Hematopoietic multipotent progenitor cell treated with erythropoietin and hydrocortisone succinate and interleukin-3 and kit ligand, for 6 days (in vitro differentiated cells): ENCODE measurements at regions not wholly inside any gene's neighbourhood (a gene's known extent, or its start where the extent isn't known, plus 50 kb on each side); places are given as distances from the start of the nearest gene placed in this dataset.

Experiments
- DNase-seq: peaks from one replicate; pipeline ENCODE4 v3.0.0-alpha.2; 2015

DNA sequence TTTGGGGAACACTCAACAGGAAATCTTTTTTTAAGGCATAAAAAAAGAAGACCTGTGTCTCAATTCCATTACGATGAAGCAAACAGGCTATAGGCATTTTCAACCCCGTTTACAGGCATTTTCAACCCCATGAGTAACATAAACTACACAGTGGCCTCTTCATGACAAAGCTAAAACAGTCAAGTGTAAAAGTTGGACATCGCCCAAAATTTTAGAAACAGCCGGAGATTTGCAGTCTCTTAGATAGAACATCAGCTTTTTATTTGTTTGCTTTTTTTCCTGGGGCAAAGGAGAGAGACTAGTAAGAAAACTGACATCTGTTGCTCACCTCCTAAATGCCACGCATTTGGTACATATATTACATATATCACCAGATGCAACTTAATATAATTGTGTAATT lies 173.7 kb downstream of the CMPK2 start:
- DNase-seq, result no peak

DNA sequence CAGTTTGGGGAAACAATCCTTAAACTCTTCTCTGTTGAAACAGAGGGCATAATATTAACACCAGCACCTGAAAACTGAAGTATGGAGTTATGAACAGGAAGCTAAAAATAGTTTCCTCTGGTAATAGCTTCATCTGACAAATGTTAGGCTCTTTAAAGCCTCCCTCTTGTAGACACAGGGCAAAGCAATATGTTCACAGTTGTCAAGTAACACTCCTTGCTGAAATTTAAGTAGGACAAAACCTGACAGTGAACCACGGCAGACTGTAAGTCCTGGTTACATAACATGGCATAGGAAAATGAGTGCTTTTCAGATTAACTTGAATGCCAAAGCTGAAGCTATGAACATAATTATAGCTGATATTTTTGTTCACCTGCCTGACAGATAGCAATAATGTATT lies 172.9 kb downstream of the CMPK2 start:
- DNase-seq, result no peak

DNA sequence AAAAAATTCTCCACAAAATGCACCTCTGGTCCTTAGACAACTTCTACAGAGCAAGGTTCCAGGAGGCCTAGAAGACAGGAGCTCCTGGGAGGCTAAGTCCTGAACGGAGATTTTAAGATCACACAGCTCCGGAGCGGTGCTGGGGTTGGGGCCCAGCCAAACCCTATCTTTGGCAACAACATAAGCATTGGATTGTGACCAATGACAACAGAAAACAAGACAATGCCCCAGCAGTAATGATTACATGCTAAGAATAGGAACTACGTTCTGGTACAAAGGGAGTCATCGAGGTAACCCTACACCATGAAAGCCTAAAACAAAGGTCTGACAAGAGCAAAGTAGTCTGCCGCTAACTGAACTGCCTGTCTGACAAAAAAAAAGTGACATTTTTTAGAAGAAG lies 171.2 kb downstream of the CMPK2 start:
- DNase-seq, result no peak

DNA sequence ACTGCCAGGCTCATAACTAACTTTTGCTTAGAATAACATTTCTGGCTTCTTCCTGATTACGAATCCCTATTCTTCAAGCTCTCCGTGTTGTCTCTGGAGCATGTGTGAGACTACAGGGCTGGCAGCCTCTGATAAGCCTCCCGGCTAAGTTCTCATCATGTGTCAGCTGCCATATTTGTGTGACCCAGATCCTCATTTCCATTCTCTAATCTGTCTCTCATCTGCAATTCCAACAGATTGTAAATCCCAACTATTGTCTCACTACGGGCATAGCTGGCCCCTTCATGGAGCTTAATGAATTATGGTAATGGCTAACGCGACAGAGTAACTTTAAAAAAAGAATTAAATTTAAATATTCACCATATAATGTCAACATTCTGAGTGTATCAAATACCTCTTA lies 165.4 kb downstream of the CMPK2 start:
- no peak for DNase-seq

DNA sequence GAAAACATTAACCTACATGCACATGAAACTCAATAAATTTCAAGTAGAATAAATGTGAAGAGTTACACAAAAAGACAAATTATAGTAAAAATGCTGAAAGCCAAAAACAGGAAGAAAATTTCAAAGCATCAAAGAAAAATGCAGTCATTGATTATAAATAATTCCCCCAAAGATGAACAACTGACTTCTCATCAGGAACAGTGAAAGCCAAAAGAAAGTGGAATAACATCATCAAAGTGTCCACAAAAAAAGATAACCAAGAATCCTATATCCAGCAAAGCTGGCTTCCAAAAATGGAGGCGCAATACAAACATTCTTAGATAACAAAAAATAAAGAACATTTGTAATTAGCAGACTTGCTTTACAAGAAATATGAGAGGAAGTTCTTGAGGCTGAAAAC lies 161.6 kb downstream of the CMPK2 start:
- DNase-seq, result no peak

DNA sequence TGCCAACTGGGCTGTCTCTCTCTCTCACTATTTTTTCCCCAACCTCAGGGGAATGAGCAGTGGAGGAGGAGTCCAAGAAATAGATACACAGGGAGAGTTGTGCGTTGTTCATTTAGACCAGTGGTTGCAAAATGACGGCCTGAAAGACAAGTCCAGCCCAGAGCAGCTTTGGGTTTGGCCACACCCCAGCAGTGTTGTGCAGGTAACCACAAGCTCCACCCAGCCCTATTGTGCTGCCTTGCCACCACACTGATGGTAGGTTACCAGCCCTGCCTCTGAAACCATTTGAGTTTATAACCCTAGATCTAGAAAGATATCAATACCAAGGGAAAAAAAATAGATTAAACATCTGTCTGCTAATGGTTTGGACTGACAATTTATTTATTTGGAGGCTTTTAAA lies 144.3 kb downstream of the CMPK2 start:
- no peak for DNase-seq

DNA sequence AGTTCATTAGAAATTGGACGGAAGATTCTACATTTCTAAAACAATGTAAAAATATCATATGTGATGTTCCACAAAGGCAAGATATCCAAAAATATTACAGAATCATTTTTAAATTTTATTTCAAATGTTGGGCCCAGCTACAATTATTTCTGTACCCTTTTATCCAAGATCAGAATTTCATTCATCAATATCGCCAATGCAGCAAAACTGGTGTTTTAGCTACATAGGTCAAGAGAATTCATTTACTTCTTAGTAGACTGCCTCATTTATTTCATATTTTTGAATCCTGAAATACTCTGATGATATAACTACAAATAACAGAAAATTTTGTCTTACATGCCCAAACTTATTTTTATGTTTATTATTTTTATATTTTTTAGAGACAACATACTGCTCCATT lies 143.1 kb downstream of the CMPK2 start:
- no peak for DNase-seq

DNA sequence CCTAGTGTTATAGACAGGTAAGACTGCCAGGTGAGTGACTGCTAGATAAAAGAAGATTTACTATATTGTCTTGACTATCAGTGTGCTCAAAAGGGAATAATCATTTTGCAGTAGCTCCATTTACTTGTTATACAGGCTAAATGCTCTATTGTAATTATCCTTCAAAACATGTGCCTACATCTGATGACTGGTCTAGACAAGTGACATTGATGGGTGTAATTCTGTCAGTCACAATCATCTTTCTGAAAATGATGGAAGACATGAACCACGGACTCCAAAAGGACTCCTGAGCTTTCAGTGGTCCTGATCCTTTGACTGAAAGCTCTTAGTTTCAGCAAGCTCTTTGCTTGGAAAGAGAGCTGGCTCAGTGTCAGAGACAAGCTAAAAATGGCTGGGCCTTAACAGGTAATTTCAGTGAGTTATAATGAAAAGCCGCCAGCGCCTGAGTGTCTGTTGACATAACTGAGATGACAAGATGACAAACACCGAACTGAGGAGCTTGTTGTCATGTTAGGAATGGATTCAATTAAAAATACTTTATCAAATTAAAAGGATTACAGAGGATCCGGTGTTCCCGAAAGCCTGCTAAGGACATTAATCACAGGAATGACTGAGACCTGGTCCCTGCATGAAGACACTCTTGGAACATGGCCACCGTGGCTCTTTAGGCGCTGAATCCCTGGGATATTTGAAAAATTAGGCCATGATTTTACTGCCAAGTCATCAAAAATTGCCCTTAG lies 141.7 kb downstream of the CMPK2 start:
- no peak for DNase-seq

DNA sequence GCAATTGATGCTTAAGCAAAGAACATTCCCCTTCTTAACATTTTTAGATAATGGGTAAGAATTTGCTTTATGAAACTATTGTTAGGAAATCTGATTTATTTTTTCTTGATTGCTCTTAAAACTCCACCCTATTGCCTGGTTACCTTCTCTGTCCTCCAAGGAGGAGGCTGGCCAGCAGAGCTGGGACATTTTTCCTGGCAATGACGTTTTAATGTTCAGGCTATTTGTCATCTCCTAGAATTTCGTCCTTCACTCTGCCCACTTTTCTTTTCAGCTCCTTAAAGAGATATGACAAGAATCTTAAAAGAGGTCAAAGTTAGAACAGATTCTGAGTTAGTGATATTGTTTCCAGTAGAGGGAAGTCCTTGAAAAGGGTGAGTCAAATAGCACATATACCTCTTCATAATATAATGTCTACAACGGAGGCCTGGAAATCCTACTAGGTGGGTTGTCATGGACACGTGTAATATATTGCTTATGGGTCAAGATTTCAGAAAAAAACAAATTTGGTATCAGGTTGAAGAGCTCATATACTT lies 141.0 kb downstream of the CMPK2 start:
- no peak for DNase-seq

DNA sequence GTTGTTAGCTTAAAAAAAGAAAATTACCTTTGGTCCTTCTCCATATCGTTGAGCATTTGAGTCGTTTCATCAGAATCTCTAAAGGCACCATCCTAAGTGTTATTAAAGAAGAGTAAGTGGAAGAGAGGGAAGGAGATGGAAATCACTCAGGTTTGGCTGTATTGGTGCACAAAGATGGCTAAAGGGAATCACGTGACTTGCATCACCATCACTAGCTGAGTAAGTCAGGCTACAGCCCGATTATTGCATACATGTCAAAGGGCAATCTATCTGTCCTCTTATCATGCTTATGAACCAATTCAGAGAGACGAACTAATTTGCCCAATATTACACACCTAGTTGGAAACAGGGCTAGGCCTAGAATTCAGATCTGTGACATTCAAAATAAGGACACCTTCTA lies 137.6 kb downstream of the CMPK2 start:
- no peak for DNase-seq

DNA sequence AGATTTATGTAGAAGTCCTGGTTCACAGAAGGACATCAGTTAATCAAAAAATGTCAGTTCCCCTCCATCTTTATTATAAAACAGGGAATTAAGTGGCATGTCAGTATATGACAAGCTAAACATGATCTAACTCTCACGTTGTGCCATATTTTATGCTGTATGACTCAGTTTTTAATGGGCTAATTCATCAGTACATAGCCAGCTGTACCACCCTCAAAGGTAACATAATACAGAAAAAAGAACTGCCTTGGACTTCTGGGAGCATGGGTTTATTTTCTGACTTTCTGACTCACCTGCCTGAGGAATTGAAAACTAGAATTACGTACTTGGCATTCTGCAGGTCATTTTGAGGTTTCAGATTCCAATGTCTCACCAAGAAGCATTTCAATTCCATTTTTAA lies 135.7 kb downstream of the CMPK2 start:
- no peak for DNase-seq

DNA sequence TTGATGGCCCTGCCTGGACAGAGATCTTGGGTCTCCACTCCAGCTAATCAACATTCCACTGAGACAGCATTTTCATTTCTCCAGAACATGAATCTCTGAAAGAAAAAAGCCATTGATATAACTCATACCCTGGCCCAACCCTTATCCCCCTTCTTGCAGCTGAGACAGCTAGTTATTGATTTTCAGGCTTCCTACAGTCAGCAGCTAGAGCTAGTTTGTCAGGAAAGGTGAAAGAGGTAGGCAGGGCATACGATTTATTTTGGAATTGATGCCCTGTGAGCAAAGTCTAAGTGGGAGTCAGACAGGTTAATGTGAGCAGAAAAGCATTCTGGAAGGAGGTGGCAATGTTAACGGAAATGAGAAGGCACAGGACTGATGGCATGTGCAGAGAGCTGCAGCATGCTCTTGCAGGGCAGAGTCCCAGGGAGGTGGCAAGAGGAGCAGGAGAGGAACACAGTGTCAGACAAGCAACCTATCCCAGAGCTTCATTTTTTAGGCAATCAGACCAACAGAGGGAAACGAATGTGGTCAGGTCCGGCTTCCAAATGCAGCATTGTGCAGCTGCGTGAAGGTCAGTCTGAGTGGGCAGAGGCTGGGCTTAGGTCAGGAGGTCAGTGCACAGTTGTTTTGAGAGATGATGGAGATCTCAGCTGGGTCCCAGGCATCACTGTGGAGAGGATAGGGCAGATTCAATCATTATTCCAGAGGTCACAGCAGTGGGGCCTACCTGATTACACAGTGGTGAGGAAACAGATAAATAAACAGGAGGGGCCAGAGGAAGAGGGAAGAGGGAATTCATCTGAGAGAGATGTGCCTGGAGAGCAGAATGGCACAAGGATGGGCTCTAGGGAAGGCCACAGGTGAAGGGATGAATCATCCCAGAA lies 134.8 kb downstream of the CMPK2 start:
- no peak for DNase-seq

DNA sequence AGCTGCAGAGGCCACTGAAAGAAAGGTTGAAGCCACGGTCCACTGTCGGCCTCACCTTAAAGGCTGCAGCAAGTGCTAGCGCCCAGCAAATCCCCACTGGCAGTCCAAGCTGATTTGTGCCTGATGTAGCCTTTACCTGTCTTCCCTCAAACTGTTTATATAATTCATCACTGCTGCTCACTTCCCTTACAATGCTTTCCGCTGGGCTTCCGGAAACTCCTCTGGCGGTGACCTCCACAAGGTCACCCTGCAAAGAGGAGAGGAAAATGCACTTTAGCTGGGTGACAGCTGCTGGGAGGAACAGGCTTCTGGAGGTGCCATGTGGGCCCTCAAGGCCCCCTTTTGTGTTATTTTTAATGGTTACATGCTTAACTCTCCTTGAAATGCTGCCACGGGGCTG lies 126.2 kb downstream of the CMPK2 start:
- no peak for DNase-seq

DNA sequence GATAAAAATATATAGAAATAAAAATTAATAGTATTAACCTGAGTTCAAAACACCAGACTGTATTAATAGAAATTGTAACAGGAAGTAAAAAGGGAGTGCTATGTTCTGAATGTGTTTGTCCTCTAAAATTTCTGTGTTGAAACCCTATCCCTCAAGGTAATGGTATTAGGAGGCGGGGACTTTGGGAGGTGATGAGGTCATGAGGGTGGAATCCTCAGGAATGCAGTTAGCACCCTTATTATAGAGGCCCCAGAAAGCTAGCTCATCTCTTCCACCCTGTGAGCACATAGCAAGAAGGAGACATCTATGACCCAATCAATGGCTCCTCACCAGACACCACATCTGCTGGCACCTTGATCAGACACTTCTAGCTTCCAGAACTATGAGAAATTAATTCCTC lies 124.5 kb downstream of the CMPK2 start:
- no peak for DNase-seq

DNA sequence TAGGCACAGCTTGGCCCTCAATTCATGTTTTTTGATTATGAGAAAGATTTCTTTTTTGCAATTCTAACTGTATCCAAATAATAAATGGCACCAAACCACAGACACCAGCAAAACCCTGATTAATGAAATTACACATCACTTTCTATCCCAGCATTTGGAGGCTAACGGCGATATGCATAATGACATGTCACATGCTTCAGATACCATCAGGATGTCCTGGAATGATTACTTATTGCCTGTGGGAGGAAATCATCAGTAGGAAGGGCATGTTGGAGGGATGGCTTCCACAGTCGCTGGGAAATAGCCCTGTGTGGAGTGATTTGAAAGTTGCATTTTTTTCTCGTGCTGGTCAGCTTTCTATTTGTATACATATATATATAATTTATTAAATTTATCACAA lies 121.7 kb downstream of the CMPK2 start:
- DNase-seq, result no peak

DNA sequence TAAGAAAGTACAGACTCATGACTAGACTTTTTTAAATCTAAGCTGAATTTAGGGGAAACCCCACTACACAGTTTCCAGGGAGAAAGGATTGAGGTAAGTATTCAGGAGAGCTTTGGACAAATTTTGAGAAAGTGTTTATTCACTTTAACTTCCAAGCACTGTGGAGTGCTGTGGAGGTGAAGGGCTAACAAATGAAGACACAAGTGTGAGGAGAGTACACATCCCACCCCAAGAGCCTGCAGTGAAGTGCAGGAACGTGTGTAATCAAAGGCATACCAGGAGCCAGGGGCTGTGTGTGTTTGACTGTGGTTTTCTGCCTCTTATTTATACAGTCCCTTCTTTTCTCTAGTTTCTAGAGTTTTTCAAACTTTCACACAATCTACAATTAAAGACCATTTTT lies 118.3 kb downstream of the CMPK2 start:
- DNase-seq, result no peak

DNA sequence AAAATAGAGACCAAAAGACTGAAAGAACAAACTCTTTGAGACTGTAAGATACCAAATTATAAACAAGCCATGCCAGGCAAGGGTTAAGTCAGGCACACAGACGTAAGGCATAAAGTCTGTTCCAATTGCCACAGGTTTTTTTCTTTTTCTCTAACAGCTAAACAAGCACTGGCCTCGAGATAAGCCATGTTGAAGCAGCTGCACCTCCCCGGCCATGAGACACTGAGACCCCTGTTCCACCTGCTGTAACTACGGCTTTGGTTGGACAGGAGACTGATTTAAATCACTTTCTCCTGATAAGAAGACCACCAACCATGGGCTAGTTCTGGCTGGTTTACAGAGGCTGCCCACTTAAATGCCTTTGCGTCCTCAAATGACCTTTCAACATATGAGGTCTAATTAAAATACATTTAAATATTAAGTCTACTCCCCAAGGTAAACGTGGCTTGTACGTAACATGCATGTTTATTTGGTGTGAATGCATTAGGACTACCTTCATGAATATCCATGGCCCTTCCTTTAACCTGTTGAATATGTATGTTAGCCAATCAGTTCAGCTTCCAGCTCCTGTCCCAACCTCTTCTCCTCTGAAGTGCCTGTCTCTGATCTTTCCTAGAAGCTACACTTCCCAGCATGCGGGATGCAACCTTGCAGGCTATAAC lies 117.2 kb downstream of the CMPK2 start:
- DNase-seq, result no peak

DNA sequence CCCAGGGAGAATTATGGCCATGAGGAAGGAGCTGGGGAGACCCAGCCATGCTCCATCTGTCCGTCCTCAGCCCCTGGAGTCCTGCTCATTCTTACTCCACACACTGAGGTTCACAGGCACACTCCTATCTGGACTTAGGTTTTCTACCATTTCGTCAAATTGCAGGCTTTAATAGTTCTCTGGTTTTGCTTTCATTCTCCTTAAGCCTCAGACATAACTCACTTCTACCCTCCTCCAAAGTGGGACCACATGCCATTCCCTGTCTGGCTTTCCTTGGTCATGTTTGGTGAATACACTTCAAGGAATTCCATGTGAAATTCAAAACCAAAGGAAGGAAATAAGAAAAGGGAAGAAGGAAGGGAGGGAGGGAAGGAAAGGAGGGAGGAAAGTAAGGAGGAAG lies 115.7 kb downstream of the CMPK2 start:
- DNase-seq, result no peak

DNA sequence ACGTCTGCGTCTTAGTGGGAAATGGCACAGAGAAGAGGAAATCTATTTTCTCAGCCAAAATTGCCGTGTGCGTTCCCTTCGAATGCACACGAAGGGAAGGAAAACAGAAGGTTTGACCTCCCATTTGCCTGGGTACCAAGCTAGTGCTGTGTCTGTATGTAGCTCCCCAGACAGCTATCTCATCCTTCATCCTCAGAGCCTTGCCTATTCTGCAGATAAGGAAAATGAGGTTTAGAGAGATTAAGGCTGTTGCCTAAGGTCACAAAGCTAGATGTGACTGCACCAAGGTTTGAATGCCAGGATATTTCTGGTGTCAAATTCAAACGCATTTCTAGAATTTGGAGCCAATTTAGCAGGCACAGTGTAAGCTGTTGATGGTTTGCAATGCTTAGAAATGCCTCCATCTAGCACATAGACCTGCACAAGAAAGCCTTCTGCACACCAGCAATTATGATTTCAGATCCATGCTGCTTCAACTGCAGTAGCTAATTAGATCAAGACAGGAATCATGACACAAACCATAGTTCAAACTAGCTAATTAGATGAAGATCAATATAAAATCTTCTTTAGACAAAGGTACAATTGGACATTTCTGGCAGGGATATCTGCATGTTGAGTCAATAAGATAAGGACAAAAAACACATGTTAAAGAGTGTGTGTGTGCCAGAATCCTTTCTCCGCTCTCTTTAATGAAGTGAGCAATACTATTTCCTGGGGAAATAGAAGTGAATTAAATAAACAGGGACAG lies 115.1 kb downstream of the CMPK2 start:
- peak; percentile 29 for DNase-seq

DNA sequence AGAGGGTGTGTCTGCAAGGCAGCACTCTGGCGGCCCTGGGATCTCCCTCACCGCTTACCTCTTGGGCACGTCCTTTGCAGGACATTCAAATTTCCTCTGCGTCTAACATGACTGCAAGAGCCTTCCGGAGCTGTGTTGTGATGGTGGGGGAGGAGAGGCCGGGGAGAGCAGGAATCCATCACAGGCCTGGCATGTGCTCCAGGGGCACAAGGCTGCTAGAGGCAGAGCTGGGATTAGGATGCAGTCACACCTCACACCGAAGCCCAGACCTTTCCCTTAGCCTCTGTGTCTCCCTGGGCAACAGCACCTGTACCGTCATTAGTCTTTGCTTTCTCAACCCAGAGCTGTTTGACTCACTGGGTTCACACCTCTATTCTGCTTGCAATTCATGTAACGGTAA lies 111.3 kb downstream of the CMPK2 start:
- DNase-seq, result no peak

DNA sequence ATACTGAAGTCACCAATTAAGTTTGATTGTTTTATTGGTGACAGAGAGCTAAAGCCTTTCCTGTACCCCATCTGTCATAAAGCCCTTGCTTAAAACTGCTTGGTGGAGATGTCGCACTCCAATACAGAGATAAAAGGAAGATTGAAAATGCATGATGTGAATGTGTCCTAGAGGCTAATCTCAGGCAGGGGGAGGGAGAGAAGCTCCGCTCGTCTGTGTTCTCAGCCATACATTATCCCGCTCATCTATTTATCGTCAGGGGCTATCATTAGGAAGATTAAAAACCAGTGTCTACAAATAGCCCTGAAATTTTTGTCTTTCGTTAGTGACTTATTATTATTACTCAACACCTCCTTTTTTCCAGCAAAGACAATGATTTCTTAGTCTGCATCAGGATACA lies 110.3 kb downstream of the CMPK2 start:
- no peak for DNase-seq

DNA sequence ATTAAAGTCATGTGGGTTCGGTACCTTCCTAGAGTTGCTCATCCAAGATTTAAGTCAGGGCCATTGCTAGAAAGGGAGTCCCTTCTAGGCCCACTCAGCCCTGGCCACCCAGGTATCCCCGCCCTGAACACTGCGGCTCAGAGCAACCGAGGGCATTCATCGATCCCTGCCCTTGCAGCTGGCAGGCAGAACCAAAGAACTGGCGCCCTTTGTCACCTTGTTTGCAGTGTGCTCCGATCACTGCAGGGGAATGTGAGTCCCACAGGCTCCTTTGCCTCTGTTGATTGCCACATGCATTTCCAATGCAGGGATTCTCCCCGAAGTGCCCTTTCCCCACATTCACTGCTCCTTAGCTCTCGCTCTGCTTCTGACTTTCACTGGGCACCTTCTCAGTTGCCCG lies 108.5 kb downstream of the CMPK2 start:
- no peak for DNase-seq

DNA sequence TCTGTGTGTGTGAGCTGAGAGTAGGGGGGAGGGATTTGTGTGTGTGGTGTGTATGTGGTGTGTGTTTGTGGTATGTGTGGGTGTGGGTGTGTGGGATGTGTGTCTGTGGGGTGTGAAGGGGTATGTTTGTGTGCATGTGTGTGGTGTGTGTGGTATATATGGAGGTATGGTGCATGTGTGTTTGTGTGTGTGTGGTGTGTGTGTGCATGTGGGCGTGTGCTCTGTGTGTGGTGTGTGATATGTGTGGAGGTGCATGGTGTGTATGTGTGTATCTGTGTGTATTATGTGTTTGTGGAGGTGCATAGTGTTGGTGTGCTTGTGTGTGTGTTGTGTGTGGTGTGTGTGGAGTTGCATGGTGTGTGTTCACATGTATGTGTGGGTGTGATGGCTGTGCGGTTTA lies 106.0 kb downstream of the CMPK2 start:
- no peak for DNase-seq
